ENCODE measurements at regions not wholly inside any gene's neighbourhood (a gene's known extent, or its start where the extent isn't known, plus 50 kb on each side); places are given as distances from the start of the nearest gene placed in this dataset.
A peak's percentile ranks its signal among the peaks of the same experiment; 100 is the strongest.

GRCh38 chr6:43940393-43941087 is 170.5 kb downstream of the VEGFA start:
- DNase-seq: peak in 1 of 3 donors; percentile 23
- no peak overlapping the region for H3K27ac ChIP-seq
- H3K9me3 ChIP-seq: peaks cover 0 to under 1% (median 0%) of the 10 kb centered on the region in 4 donors
- H3K36me3 ChIP-seq: no peaks in the 10 kb centered on the region
- H3K27me3 ChIP-seq: no peaks in the 10 kb centered on the region
- TF ChIP-seq POLR2A (IDR thresholded peaks at IDR 0.05): no peak
- TF ChIP-seq, protein P1, sequence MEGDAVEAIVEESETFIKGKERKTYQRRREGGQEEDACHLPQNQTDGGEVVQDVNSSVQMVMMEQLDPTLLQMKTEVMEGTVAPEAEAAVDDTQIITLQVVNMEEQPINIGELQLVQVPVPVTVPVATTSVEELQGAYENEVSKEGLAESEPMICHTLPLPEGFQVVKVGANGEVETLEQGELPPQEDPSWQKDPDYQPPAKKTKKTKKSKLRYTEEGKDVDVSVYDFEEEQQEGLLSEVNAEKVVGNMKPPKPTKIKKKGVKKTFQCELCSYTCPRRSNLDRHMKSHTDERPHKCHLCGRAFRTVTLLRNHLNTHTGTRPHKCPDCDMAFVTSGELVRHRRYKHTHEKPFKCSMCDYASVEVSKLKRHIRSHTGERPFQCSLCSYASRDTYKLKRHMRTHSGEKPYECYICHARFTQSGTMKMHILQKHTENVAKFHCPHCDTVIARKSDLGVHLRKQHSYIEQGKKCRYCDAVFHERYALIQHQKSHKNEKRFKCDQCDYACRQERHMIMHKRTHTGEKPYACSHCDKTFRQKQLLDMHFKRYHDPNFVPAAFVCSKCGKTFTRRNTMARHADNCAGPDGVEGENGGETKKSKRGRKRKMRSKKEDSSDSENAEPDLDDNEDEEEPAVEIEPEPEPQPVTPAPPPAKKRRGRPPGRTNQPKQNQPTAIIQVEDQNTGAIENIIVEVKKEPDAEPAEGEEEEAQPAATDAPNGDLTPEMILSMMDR (IDR thresholded peaks at IDR 0.05): no peak
- no peak overlapping the region for H3K4me3 ChIP-seq
- no peaks in the 10 kb centered on the region for H3K4me1 ChIP-seq

DNA sequence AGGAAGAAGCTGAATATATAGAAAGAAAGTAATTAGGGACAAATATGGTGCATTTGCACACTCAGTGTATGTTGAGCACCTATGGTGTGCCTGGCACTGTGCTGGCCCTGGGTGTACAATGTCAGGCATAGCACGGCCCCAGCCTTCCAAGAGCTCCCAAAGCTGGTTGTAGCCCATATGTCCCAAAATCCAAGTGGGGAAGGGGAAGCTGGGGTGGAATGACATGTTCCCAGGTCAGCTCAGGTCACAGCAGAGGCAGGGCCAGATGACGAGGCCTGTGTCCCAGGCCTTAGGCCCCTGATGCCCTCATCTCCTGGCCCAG is 170.0 kb downstream of the VEGFA start:
- Histone ChIP-seq H3K4me3 (no peak overlapping the region), H3K27me3 (no peaks in the 10 kb centered on the region), H3K4me1 (no peaks in the 10 kb centered on the region), H3K36me3 (no peaks in the 10 kb centered on the region), H3K9me3 (no peaks in the 10 kb centered on the region), H3K27ac (no peak overlapping the region)
- no peak for DNase-seq
- no peak for TF ChIP-seq POLR2A (IDR thresholded peaks at IDR 0.05)
- TF ChIP-seq, protein P1 (IDR thresholded peaks at IDR 0.05): no peak

- no peaks in the 10 kb centered on the region for H3K4me1 ChIP-seq
- no peak overlapping the region for H3K27ac ChIP-seq
- no peaks in the 10 kb centered on the region for H3K27me3 ChIP-seq
- H3K9me3 ChIP-seq: no peaks in the 10 kb centered on the region
- no peaks in the 10 kb centered on the region for H3K36me3 ChIP-seq
- TF ChIP-seq POLR2A (IDR thresholded peaks at IDR 0.05): no peak
- TF ChIP-seq, protein P1 (IDR thresholded peaks at IDR 0.05): no peak
- DNase-seq: peak in 1 of 3 donors; percentile 34
- H3K4me3 ChIP-seq: no peak overlapping the region
Observed at GRCh38 chr6:43939281-43940070, 169.5 kb downstream of the VEGFA start.

DNA sequence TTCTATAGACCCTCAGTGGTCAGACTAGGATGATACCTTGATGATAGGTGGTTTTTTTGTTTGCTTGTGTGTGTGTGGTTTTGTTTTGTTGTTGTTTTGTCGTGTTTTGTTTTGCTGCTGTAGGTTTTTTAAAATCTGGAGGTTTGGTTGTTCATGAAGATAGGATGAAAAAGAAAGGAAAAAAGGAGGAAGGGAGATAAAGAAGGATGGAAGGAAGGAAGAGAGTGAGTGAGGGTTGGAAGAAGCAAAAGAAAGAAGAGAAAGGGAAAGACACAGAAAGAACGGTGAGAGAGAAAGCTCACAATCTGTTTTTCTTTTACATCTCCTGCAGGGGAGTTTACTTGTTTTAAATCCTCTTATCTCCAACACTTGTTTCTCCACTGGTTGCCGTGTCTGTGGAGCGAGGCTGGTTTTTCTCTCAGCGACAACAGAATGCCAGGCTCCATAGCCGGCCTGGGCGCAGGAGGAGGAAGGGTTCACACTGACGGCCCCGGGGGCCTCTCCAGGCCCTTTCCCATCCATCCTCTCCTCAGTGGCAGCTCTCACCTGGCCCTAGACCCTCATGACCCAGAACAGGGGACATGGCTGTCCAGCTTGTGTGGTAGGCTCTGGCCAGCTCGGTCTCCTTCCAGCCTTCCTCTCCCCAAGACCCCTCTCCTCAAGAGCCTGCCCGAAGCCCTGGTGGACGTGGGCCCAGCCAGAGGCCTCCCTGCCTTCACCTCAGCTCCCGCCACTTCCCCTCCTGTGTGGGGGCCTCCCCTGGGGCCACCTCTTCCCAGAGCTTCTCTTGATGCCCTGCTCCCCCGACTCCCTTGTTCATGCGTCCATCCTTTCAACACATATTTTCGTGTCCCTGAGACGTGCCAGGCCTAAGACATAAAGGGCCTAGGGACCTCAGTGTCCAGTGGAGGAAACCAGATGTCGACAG is 168.4 kb downstream of the VEGFA start:
- Histone ChIP-seq H3K9me3 (no peaks in the 10 kb centered on the region), H3K4me3 (no peak overlapping the region), H3K36me3 (no peaks in the 10 kb centered on the region), H3K4me1 (no peaks in the 10 kb centered on the region), H3K27me3 (no peaks in the 10 kb centered on the region), H3K27ac (no peak overlapping the region)
- TF ChIP-seq, protein P1 (IDR thresholded peaks at IDR 0.05): no peak
- no peak for TF ChIP-seq POLR2A (IDR thresholded peaks at IDR 0.05)
- peak in 1 of 3 donors; percentile 37 for DNase-seq
